HG03378 (cell line): ENCODE measurements at regions not wholly inside any gene's neighbourhood (a gene's known extent, or its start where the extent isn't known, plus 50 kb on each side); places are given as distances from the start of the nearest gene placed in this dataset.

Experiments
- ATAC-seq: cut with Tn5 transposase; IDR thresholded peaks from one replicate; pipeline ENCODE4 v1.9.1; 2021; ENCODE audit warnings: mild to moderate bottlenecking, moderate library complexity; ENCODE audit not compliant: unreplicated experiment

DNA sequence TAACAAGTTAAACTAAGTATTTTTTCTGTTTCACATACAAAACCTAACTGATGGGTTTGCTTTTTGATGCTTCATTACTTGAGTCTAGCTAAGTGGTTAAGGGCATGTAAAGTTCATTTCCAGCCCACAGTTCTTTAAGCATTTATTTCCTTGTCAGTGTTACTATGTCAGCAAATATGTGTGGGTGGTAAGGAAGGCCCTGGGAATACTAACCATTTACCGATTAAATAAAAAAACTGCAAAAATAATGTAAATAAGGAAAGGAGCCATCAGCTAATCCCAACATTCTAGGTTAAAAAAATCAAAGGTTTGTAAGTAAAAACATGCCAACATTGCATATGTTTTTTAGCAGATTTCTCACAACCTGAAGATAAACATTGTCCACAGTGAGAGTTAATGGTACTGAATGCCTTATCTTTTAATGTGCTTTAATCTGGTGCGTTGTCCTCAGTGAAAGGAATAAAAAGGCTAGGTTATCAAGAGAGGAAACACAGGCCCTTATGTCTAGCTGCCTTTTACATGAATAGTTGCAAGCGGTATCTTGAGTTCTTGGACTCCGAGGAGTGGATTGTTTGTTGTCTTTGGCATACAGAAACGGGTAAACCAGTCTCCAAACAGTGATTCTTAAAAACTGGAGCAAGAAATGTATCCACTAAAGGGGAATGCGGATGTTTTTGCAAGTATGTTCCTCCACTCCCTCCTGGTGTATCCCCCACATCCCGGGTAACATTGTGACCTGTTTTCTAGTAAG is 949.6 kb upstream of the SLC10A2 start:
- no peak for ATAC-seq

- ATAC-seq, result no peak
Observed at GRCh38 chr13:104014803-104015645, 948.8 kb upstream of the SLC10A2 start.

DNA sequence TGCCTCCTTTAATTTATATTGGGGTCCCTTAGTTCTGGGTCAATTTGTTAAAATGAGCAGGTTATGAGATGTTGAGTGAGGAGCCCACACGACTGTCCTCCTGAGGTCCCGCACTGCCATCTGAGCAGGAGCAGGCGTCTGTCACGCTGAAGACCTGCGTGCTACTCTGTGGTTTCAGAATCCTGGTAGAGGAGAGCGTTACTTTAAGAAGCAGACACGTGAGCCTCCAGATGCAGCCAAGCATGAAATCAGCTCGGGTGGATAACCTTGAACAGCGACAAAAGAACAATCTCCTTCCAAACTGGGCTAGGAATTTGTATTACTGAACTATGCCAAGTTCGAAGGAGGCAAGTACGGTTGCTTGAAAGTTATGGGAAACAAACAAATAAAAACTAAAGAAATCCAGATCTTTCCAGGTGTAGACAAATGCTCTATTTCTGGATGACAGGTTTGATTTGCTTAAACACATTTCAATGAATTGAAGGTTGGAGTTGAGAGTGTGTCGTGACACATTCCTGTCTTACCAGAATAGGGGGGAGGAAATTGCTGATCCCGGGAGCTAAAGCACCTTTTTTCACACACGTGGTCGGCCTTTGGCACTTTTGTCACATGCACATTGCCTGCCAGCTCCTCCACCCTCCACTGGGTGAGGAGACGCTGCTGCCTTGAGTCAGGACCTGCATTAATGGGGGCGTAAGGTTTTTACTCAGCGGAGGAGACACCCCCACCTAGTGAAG is 945.5 kb upstream of the SLC10A2 start:
- ATAC-seq, result no peak

DNA sequence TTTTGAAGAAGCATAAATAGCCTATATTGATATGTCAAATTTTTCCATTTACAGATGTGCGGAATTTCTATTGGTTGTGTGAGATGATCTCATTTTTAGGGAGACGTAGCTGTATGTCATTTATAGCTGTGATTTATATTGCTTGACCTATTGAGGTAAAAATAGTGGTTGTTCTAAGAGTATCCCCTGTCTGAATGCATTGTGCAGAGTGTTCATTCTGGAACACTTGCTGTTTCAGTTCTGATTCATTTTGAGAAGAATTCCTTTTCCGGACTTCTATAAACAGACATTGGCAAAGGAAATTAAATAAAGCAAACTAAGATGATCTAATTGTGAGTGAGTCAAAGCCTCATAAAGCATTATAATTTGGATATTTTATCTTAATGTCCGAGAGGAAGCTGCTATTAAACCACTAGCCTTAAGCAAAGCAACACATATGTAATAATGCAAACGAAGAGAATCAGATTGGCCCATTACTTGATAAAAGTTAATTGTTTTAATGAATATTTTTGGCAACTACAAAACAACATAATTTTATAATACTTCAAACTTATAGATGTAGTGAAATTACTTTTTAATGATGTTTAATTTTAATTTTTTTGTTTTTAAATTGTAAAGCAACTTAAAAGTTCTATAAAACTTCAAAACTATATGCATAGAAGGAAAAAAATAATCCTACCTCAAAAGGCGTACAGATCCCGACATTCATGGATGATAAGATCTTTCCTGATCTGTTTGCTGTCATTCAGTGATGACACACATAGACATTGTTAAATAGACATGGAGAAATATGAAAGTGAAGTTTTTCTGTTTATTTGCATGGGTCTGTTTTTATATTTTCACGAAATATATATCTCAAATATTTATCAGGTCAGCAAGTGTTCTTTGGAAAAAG is 942.6 kb upstream of the SLC10A2 start:
- ATAC-seq, result no peak

DNA sequence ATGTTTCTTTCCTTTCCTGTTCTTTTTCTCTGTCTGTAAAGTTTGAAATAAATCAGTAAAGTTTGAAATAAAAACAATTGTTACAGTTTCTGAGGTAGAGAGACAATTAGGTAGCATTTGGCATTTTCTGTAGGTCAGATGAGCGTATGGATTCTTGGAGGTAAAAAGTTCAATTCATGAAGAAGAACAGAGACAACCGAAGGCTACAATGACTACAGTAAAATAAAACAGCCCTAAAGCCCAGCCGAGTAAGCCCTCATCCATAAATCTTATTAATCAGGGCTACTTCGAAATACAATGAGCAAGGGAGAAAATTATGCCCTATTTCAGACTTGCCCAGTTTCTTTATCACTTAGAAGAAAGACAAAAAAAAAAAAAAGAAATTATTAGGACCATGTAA is 941.9 kb upstream of the SLC10A2 start:
- no peak for ATAC-seq

- ATAC-seq, result no peak
Observed at GRCh38 chr13:104006625-104007075, 940.4 kb upstream of the SLC10A2 start.

DNA sequence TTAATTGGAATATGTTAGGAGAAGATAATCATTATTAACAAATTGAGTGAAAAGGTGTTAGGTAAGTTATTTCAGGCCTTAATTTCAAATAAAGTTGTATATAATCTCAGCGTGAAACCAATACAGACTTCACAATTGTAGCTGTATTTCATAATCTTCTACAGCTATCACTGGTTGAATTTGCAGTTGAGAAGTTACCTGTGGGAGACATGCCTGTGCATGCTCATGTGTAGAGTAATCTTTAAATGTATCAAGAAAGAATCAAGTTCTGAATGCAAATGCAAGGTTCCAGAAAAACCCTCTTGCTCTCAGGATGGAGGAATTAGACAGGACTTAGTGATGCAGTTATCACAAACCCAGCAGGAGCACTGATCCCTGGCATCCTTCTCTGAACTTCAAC is 938.4 kb upstream of the SLC10A2 start:
- no peak for ATAC-seq

GRCh38 chr13:104002216-104002615 is 936.0 kb upstream of the SLC10A2 start:
- ATAC-seq, result no peak

GRCh38 chr13:104001766-104002165 is 935.5 kb upstream of the SLC10A2 start:
- no peak for ATAC-seq

GRCh38 chr13:103996733-103997132 is 930.5 kb upstream of the SLC10A2 start:
- ATAC-seq, result no peak

GRCh38 chr13:103983948-103984347 is 917.7 kb upstream of the SLC10A2 start:
- ATAC-seq, result no peak

- no peak for ATAC-seq
Observed at GRCh38 chr13:103976371-103976770, 910.2 kb upstream of the SLC10A2 start.

DNA sequence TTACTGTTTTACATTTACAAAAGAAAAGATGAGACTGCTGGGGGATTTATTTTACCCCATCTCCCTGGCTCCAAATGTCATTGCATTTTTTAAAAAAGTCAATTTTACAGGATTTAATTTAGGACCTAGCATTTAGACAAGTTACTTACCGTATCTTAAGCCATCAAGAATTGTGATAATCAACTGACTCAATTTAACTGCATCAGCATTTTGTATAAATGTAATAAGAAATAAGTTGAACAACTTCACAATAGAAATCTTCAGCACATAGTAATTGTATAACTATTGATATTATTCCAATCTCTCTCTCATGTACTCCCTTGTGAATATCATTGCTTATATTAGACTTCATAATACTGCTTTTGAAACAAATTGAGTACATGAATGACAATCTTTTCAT is 907.5 kb upstream of the SLC10A2 start:
- ATAC-seq, result no peak

DNA sequence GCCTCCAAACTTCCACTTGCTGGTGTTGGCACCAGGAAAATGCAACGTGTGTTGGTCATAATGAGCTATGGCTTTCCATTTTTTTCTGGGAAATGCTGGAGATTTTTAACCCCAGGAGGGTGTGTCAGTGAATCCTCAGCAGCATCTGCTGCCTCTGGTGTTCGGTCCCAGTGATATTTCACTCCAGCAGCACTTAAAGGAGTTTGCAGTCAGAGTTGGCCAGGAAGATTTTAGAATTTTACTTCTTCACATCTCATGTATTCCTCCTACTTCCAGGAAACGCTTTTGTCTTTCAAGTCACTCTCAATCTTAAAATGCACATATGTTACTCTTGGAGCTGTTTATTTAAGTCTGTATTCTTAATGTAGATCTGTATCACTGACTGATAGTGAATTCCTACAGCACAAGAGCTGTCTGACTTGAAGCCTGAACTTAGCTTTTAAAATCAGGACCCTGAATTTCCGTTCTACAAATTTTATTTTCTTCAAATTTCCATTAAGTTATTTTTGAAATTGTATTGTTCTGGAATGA is 903.4 kb upstream of the SLC10A2 start:
- no peak for ATAC-seq

DNA sequence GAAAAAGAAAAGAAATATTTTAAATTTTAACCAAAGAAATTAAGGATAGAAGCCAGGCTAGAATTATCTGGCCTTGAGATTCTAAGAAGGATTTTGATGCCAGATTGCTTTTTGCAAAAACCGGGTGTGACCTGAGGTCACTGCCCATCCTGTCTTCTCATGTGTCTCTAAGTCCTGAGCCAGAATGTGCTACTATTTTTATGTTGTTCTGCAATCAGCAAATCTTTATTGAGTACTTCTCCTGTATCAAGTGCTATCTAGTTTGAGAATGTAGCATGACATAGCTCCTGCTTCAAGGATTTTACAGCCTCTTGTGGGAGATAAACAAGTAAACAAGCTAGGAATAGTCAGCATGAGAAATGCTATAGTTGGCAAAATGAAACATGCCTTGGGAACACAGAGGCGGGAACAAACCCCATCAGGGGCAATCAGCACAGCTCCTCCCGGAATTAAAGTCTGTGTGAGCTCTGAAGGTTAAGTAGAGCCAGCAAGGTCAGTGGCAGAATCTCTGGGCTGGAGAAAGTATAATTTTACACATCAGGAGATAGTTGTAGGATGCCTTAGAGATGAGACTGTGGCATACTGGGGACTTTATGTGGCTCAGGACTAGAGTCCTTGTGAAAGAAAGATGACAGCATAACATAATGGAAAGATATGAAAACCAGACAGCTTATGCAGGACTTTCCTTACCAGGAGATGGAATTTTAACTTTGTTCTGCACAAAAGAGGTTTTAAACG is 899.5 kb upstream of the SLC10A2 start:
- ATAC-seq, result no peak

DNA sequence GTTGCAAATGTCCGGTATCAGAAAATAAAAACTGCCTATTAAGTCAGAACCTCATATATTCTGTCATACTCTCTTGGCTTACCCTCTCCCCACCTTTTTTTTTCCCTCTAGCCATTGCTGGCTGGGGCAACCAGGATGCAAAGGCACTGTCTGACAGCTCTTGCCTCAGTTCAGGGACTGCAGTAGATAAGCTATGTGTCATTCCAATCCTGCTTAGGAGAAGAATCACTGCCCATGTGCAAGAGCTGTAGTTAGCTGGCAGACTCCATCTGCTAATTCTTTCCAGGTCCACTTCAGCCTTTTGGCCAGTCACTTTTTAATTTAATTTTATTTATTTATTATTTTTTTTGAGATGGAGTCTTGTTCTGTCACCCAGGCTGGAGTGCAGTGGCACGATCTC is 895.6 kb upstream of the SLC10A2 start:
- ATAC-seq, result no peak

DNA sequence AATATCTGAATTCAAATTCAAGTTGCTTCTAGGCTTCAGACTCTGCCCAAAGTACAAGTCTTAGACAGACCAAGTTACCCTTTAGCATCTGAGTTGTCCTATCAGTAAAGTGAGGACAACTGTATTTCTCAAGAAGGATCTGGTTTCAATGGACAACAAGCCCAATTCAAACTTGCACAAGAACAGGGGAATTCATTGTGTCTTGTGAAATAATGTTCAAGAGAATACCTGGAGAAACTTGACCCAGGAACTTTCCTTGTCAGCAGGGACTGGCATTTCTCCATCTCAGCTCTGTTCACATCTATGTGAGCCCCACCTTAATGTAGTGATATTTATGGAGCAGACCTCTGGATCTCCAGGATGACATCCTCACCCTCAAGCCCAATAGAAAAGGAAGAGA is 894.9 kb upstream of the SLC10A2 start:
- ATAC-seq, result no peak

DNA sequence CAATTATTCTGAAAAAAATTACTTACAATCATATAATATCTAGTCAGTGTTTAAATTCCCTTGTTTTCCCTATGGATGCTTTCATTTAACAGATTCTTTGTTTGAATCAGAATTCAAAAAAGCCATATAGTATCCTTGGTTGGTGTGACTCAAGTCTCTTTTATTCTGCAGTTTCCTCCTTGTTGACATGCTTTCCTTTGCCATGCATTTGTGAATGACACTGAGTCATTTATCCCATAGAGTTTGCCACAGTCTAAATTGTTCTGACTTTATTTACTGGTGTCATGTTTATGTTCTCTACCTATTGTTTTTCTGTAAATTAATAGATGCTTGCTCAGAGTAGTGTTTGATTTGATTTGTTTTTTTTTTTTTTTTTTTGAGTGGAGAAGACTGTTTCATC is 893.8 kb upstream of the SLC10A2 start:
- ATAC-seq, result no peak

DNA sequence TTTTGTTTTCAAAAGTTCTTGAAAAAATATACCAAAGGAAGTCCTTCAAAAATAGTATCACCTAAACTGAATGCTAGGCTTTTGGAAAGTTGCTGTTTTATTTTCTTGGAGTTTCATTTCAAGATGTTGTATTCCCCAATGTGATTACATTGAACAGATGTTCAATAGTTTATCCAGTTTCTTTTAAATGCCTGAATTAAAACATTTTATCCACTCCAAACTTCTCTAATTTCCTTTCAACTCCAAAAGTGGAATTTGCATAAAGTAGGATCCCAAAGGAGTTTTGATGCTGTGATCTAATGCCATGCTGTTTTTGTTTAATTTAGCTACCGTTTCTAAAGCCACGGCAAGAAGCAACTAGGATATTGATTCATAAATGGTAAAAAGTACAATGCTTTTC is 892.5 kb upstream of the SLC10A2 start:
- no peak for ATAC-seq

DNA sequence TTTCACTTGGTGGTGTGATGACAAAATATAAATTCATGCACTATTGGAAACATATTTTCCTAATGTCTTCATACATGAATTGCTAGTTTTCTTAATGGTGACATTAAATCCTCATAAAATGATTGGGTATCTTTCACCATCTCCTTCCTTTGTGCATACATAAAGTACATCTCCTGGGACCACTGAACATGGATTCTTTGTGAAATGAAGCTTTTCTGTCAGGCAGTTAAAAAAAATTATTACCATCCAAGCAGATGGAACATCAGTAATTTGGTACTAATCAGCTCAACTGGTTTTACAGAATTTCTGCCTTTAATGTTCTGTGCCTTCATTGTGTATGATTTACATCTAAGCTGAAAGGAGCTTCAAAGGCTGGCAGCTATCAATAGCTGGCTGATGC is 891.7 kb upstream of the SLC10A2 start:
- ATAC-seq, result no peak
